NCI-H510A treated with DMSO at 0.1 percent for 48 hours (cell line): ENCODE measurements at regions not wholly inside any gene's neighbourhood (a gene's known extent, or its start where the extent isn't known, plus 50 kb on each side); places are given as distances from the start of the nearest gene placed in this dataset.

Source experiments
- DNase-seq: peaks from one replicate; lab custom pipeline; 2025; lab: John Stamatoyannopoulos, UW

DNA sequence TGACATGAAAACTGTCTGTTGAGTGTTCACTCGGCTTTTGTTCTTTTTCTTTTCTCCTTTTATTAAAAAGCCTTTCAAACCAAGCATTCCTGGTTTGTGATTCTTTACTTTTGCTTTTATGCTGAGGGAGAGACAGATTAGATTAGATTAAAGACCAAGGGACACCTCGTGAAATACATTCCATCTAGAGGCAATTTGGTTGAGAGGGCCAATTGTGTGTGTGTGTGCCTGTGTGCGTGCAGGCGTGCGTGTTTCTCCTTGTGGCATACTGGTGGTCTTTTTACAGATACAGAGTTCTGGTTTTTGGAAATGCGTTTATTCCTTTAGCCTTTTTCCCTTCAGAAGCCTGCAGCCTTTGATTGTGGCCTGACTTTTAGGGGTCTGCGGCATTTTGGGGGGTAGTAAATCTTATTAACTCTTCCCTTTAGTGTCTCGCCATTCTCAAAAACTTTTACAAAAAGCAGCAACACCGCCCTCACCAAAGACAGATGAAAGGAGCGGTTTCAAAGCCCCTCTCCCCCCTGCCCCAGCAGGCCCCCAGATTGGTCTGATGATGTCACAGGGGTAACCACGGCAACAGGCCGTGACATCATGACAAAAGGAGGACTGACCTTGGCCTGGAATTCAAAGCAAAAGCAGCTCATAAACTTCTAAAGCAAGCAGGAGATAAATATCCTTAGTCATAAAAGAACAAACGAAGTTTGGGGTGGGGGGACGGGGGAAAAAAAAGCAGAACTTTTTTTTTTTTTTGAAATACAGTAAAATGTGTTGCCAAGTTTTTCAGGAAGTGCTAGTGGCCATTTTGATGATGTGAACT lies 84.1 kb upstream of the TBX3 start:
- no peak for DNase-seq

DNA sequence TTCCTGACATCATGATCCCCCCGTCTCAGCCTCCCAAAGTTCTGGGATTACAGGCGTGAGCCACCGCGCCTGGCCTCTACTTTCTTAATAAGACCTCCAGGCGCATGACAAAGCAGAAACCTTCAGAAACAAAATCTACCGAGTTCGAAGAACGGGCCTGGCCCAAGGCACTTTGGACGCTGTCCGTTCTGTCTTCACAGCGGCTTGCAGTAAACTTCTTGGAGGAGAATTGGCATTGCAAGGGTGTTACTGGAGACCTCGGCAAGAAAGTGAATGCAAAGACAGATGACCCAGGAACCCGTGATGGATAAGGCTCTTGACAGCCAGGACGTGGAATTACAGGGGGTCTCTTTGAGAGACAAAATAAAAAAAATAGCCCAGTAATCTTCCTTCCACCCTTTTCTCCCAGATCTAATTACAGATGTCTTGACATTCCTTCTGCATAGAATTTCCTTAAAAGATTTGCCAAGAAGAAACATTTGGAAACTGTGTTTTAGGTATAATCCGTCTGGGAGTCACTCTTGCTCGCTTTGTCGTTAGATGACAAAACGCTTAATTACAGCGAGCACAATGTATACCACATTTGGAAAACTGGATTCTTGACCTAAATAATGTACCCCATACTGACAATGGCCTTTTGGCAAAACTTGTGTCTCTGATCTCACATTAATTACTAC lies 83.2 kb upstream of the TBX3 start:
- DNase-seq, result no peak

DNA sequence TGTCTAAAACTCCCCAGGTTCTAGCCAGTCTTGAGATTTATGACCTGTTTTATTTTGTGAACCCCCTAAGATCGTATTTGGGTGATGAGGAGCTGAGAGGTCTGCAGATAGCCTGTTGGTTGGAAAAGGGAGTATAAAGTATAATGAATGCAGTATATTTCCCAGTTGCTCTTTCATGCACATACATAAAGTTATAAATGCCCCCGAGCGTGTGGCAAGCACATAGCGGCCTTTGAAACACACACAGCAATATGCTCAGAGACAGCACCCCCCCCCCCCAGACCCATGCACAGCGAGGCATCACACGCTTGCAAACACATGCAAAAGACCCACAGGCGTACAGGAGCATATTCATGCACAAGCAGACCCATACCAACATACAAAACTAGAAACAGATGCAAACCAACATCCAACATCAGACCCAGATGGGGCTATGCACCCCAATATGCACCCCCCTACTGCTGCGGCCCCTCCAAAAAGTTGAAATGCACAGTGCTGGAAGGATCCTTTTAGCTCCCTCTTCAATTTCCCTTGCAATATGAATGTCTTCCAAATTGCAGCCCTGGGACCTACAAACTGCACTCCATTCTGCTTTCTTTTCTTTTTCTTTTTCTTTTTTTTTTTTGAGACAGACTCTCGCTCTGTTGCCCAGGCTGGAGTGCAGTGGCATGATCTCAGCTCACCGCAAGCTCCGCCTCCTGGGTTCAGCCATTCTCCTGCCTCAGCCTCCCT lies 82.2 kb upstream of the TBX3 start:
- DNase-seq, result no peak

DNA sequence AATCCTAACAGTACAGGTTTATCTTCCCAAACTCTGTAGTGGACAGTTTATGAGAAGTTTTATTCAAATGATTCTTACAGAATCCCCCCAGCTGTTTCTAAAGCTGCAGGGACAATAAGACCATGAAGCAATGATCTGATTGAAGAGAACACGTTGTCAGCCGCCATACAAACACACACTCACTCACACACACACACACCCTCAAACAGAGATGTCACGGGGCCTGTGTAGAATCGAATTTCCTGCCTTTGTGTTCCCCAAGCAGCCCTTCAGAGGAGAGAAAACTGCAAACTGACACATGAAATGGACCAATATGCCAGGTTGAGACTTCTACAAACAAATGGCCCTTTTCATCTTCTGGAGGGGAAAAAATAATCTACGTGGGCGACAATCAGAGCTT lies 80.5 kb upstream of the TBX3 start:
- no peak for DNase-seq

DNA sequence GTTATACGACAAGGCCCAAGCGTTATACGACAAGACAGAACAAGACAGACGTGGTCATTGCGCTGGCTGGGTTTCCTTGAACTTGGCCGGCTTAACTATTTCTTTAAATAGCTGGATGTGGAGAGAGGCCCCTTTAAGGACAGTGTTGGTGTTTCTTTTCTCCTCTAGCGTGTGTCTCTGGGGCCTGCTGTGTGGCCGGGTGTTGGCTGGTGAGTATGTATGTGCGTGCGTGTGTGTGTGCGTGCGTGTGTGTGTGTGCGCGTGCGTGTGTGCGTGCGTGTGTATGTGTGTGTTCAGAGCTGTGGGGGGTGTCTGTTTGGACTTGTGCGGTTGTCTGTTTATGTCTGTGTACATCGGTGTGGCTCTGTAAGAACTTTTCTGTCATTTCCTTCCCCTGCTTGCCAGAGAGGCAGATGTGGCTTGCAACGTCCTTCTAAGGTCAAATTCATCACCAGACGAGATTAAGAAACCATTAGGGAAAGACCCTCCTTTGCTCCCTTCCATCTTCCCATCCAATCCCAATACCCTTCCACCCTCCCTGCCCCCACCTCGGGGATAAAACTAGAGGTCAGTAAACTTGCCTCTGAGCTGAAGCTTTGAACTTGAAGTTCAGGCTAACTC lies 78.6 kb upstream of the TBX3 start:
- no peak for DNase-seq

DNA sequence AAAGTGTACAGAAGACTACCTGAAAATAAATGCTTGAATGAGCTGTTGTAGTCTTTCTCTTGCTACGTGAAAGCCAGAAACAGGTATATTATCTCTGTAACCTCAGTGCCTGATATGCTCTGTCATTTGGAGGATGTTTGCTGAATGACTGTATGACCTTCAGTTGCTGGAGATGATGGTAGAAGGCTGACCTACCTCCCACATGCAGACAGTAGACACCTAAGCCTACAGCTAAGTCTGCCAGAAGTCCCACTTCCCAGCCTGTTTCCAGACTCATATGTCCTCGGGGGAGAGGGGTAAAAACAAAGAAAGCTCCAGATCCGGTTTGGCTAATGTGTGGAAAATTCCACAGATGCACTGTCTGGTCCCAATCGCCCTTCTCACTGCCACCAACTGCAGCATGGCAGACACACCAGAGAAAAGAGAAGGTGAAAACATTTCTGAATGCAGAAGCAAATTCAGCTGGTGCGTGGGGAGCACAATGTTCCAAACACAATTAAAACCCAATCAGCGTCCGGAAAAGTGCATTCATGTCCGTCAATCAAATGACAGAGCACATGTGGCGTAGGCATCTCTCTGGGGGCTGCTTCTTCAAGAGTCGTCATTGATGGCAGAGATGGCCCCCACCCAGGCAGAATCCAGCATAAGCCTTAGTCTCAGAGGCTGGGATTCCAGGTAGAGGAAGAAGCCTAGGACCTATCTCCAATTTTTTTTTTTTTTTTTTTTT lies 76.3 kb upstream of the TBX3 start:
- no peak for DNase-seq

DNA sequence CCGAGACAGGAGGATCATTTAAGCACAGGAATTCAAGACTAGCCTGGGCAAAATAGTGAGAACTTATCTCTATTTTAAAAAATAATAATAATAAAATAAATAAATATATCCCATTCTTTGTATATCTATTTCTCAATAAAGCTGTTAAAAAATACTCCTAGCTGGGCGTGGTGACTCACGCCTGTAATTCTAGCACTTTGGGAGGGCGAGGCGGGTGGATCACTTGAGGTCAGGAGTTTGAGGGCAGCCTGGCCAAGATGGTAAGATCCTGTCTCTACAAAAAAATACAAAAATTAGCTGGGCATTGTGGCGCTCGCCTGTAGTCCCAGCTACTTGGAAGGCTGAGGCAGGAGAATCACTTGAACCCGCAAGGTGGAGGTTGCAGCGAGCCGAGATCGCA lies 75.7 kb upstream of the TBX3 start:
- DNase-seq, result no peak

DNA sequence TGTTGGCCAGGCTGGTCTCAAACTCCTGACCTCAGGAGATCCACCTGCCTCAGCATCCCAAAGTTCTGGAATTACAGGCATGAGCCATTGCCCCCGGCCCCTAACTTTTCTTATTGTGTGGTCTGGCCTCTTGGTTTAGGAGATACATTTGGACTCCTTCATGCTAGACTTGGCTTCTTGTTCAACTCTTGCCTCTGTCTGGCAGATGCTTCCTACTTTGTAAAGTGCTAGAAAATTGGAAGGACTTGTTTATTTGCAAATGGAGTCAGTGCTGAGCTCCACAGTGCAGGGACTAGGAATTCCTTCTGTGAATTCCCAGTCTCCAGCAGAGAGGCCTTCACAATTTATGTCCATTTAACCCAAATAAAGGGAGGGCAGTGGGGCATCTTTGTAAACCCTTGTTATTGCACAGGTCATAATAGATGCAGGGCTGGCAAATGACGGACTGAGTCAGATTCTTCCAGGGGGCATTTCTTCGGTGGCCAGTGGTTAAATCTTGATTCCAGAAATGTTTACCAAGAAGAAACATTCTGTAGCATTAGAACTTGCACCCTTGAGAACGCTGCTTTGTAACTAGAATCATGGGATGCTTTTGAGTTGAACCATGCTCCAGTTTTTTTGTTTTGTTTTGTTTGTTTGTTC lies 73.8 kb upstream of the TBX3 start:
- no peak for DNase-seq

DNA sequence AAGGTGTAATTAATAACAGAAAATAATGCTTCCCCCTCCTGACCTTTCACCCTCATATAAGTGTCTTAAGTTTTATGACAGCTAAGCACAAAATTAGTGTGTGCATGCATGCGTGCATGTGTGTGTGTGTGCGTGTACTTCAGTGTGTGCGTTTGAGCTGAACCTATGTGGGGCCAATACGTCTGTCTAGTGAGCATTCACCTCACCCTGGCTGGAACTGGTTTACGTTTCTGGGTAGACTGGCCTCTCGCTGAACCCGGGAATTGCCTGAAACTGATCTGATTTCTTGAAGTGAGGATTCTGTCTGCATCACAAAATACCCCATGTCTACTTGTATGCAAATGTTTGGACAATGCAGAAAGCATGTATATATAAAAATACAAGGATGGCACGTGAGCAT lies 68.2 kb upstream of the TBX3 start:
- DNase-seq, result no peak

DNA sequence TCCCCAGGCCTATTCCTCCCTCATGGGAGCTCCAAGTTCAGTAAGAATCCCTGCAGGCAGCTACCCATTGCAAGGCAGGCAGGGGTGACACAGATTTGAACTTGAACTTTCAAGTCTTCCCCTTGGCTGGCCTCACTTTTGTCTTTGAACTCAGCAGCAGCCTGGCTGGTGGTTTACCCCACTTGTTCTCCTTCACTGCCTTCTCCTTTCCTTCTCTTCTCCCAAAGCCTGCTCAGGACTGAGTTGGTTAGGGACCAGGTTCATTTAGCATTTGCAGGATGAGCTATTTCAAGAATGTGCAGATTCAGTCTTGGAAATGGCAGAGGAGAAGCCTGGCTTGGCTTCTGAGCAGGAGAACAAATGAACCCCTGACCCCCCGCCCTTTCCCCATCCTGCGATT lies 67.7 kb upstream of the TBX3 start:
- no peak for DNase-seq

DNA sequence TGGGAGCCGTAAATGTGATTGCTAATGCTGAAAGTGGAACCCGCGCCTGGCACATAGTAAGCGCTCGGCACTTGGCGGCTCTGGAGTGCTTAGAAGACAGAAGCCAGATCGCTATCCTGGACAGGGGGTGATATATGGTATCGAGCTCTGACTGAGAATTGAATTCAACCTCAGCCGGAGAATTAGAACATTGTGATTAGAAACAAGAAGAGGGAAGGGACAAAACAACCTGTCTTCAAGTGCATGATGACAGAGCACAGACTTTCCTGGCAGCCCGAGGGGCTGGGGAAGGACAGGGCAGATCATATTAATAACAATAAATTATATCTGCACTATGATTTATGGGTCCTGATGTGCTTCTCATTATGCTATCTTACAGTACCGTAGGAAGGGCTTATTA lies 66.9 kb upstream of the TBX3 start:
- no peak for DNase-seq

DNA sequence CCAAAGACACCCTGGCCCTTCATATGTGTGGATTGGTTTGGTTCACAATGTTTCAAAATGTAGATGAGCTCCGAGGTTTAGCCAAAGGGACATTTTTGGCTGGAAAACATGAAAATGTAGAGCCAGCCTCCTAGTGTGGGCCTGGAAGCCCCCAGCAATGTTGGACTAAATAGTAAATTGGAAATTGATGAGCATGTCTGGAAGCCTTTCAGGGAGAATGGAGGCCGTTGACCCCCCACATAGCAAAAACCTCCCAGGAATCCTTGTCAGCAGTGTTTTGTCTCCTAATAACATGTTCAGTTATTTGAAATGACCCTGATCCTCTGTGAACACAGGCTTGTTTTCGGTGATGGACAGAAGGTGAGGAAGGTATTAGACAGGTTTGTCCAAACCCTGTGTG lies 65.1 kb upstream of the TBX3 start:
- no peak for DNase-seq

DNA sequence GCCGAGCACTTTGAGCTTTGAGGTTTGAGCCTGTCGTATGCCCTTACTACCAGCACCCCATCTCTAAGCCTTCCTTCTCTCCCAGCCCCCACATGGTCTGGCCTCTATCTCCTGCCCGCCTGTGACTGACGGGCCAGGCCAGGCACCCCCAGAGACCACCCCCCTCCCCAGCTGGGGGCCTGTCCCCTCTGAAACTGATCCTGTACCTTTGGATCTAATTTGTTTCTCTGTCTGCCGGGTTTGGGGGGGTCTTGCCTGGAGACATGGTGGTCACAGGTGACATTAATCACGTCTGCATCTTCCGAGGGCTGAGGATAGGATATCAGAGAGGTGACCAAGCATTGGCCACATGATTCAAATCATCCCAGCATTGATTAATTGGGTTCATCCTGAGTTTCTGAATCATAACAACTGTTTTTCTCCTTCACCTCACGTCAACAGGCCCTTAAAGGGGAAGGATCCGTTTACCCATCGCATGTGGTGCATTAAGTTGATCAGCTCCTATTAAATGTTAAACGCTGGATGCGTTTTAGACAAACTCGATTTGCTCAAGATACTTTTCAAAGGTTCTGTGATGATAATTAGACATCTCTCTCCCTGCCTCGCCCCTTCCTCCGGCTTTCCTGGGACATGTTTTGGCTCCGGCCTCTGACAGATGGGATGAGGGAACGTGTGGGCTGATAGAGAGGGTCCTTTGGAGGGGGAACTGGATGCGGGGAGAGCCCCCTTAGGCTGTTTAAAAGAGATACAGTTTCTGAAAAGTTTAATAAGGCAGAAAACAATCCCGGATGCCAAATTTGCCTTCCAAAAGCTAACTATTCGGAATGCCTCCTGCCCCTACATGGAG lies 63.3 kb upstream of the TBX3 start:
- no peak for DNase-seq

DNA sequence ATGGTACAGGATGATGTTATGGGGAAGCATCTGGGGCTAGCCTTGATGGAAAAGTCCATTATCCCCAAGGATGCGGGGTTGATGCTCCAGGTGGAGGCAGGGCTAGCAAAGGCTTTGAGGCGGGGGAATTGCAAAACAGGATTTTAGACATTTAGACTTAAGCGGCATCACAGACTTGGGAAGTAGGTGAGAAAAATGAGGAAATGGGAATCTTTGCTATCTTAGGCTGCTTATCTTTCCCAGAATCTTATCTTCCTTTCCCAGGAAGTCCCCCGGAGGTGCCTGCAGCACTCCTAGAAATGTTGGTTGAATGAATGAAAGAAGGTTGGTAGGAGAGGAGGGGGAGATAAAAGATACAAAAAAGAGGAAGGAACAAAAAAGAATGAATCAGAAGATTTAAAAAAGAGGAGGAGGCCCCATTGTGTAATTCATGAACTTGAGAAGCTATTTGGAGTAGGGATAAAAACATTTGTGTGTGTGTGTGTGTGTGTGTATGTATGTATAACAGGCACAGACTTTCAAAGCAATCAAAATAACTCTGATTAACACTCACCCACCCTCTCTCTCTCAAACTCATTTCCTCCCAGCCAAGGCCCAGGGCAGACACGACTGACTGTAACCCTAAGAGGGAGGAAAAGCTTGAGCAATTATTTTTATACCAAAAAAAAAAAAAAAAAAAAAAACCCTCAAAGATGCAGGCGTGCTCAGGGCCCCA lies 62.5 kb upstream of the TBX3 start:
- DNase-seq, result no peak

DNA sequence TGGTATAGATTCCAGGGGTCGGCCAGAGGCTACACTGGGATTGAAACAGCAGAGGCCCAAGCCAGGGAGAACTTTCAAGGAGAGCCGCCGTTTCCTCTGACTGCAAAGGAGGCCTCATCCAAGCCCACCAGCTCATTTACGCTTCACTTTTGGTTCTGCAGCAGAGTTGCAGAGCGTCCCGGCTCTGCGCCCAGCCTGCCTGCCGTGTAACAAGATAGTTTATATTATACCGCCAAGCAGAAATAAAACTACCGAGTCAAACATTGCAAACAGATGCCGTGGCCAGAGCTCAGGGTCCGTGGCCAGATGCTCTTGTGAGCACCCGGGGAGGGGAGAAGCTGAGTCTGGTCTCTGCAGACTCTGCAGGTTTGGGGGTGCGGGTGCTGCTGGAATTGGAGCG lies 60.7 kb upstream of the TBX3 start:
- no peak for DNase-seq

DNA sequence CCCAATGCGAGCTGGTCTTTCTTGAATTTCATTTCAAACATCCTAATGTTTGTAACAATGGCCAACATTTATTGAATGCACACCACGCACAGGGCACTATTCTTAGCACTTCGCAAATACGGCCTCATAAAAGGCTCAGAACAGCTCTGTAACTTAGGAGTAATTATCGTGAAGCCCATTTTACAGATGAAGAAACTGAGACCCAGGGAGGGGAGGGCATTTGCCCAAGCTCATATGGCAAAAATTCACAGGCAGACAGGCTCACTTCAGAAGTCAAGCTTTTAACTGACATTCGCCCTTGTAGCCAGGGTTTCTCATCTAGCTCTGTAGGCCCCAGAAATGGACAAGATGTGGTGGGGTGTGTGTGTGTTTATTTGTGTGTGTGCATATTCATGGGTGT lies 60.3 kb upstream of the TBX3 start:
- DNase-seq, result no peak

DNA sequence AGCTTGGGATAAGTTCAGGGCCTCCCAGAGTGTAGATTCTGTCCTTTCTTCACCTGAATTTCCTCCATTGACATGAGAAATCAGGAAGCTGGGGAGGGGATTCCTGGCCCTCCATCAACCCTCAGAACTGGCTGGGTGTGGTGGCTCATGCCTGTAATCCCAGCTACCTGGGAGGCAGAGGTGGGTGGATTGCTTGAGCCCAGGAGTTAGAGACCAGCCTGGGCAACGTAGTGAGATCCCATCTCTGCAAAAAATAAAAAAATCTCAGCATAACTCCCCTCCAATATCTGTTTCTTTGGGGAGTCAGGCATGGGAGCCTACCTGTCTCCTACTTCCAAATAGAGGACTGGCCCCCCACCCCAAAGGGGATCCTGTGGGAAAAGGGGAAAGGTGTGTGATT lies 59.8 kb upstream of the TBX3 start:
- no peak for DNase-seq

DNA sequence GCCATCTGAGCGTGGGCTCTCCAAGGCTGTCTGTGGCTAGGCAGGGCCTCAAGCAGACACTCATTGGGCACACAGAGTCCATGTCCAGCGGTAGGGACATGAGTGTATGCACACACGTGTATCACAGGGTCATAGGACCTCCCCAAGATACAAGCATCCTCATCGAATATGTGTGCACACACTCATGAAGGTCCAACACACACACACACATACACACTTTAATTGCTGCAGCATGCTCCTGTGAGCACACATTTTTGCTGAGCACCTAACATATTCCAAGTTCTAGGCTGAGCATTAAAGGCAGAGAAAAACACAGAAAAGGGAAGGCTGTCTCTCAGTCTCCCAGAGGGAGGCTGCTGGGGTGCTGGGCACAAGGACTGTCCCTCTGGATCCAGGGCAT lies 59.3 kb upstream of the TBX3 start:
- no peak for DNase-seq

DNA sequence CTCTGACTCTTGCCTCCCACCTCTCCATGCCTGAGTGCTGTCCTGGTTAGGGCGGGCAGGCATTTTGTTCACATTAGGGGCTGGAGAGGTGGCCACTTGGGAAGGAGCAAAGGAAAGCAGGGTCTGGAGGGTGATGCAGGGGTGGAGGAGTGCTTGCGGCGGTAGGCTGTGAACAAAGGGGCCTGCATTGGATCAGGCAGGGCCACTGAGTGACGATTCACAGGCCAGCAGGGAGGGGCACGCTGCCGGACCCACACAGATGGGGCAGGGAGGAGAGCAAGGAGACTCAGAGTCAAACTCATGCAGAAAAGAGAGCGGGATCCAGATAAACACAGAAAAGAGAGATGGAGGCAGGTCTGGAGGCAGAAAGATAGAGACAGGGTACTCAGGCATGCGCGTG lies 58.4 kb upstream of the TBX3 start:
- DNase-seq, result no peak

DNA sequence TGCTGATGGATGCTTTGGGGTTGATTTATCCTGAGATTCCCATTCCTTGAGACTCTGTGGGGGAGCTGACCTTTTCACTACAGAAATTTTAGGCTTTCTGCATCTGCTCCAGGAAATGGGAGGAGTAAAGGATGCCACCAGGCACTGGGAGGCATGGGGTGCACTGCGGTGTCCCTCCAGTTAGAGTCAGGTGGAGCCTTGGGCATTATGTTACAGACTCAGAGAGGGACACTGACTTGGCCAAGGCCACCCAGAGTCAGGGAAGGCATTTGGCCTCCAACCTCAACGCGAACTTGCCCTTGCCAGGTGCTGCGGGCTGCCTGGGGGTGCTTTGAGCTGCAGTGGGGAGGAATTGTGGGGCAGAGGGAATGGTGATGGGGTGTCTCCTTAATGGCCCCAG lies 58.0 kb upstream of the TBX3 start:
- DNase-seq, result no peak
